ENCODE measurements at regions not wholly inside any gene's neighbourhood (a gene's known extent, or its start where the extent isn't known, plus 50 kb on each side); places are given as distances from the start of the nearest gene placed in this dataset.

DNA sequence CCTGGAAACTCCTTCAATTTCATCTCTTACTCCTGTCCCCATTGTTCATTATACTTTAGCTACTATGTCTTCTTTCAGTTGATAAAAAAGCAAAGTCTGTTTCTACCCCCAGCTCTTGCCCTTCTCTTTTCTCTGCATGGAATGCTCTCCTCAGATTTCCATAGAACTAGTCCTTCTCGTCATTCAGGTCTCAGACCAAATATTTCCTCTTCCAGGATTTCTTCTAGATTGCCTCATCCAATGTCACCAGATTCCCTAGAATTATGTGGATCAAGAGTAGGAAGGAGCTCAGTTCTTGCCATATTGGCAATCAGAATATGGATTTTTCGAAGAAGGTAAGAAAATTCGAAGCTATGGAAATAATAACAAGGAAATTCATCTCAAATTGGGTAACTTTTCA is 176.1 kb downstream of the GABRG2 start:
- TF ChIP-seq, protein P1, sequence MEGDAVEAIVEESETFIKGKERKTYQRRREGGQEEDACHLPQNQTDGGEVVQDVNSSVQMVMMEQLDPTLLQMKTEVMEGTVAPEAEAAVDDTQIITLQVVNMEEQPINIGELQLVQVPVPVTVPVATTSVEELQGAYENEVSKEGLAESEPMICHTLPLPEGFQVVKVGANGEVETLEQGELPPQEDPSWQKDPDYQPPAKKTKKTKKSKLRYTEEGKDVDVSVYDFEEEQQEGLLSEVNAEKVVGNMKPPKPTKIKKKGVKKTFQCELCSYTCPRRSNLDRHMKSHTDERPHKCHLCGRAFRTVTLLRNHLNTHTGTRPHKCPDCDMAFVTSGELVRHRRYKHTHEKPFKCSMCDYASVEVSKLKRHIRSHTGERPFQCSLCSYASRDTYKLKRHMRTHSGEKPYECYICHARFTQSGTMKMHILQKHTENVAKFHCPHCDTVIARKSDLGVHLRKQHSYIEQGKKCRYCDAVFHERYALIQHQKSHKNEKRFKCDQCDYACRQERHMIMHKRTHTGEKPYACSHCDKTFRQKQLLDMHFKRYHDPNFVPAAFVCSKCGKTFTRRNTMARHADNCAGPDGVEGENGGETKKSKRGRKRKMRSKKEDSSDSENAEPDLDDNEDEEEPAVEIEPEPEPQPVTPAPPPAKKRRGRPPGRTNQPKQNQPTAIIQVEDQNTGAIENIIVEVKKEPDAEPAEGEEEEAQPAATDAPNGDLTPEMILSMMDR (conservative IDR thresholded peaks at IDR 0.05 in 1 of 2, IDR thresholded peaks at IDR 0.05 in 1 of 2; ENCODE audit: low read depth in 1 of 2, low read length in 2 of 2) = no peak
- TF ChIP-seq EZH2 (IDR thresholded peaks at IDR 0.05; ENCODE audit: low read length, missing control alignments) = no peak
